Heart right ventricle (tissue), 16 donors: ENCODE measurements at regions not wholly inside any gene's neighbourhood (a gene's known extent, or its start where the extent isn't known, plus 50 kb on each side); places are given as distances from the start of the nearest gene placed in this dataset.

Experiments
- ATAC-seq, 8 donors: fragments of 200-7000 bp; cut with Tn5 transposase; one replicate each; pipeline ENCODE4 v1.9.1; 2020; ENCODE audit warnings: mild to moderate bottlenecking in 8 of 8, moderate library complexity in 8 of 8, moderate number of reproducible peaks in 1 of 8
- DNase-seq, 2 donors: peaks; one replicate each; pipeline ENCODE4 v3.0.0-alpha.2; 2020
- H3K27ac ChIP-seq, 10 donors: fragments of 200-600 bp; sonication (generic) in 2 of 10; one replicate each; pipeline versions ENCODE4 v1.5.0 to v1.8.0; 2020 to 2022; ENCODE audit warnings: mild to moderate bottlenecking in 3 of 10
- H3K27me3 ChIP-seq, 7 donors: fragments of 200-600 bp; one replicate each; pipeline ENCODE4 v1.8.0; 2021 to 2022; ENCODE audit warnings: mild to moderate bottlenecking in 2 of 7
- H3K36me3 ChIP-seq, 9 donors: fragments of 200-600 bp; sonication (generic) in 1 of 9; one replicate each; pipeline versions ENCODE4 v1.5.0 to v1.8.0; 2020 to 2022; ENCODE audit warnings: mild to moderate bottlenecking in 2 of 9
- H3K4me1 ChIP-seq, 9 donors: fragments of 200-600 bp; sonication (generic) in 1 of 9; one replicate each; pipeline versions ENCODE4 v1.5.0 to v1.8.0; 2020 to 2022; ENCODE audit warnings: mild to moderate bottlenecking in 4 of 9
- H3K4me3 ChIP-seq, 10 donors: fragments of 200-600 bp; sonication (generic) in 2 of 10; one replicate each; pipeline versions ENCODE4 v1.5.0 to v1.8.0; 2020 to 2022; ENCODE audit warnings: mild to moderate bottlenecking in 7 of 10, moderate library complexity in 2 of 10
- H3K9me3 ChIP-seq, 11 donors: fragments of 200-600 bp in 10 of 11; sonication (generic) in 2 of 11; one replicate each; pipeline versions ENCODE4 v1.5.0 to v1.8.0; 2013 to 2022; ENCODE audit warnings: mild to moderate bottlenecking in 2 of 11, control low read depth in 1 of 11, moderate library complexity in 1 of 11
- WGBS, 2 donors: extraction: QIAGEN DNeasy Blood & Tissue Kit; methylation state at CpG; one replicate each; pipeline ENCODE4 v1.1.7; 2013; ENCODE audit warnings: inconsistent platforms in 1 of 2; 5-methylcytosine and 5-hydroxymethylcytosine counted together
- intact Hi-C, 10 donors: fragments of 100-400 bp; cut with DNase I; formaldehyde crosslinking; loops; one replicate each; pipeline versions ENCODE4 v1.11.1 to v1.14.2; 2022
- TF ChIP-seq, protein P1 (sequence below), 9 donors: fragments of 200-600 bp; sonication (generic) in 2 of 9; IDR thresholded peaks; one replicate each; pipeline versions ENCODE4 v1.5.0 to v1.8.0; 2021 to 2022; ENCODE audit warnings: antibody characterized with exemption in 9 of 9, mild to moderate bottlenecking in 5 of 9, moderate library complexity in 1 of 9
- donor health status: Arrhythmogenic right ventricular cardiomyopathy.
- donor health status: ischemic (EF 13 %, LVEDD 7.1; RV severe dilation, severe dysfunction).
- donor health status: healthy with polysubstance abuse.
- donor health status: DM: no; HTN: yes; CAD: no.
- donor health status: DM: no; HTN: no; CAD: no.
- donor health status: ischemic (EF 25% LVEDD 6.9; RV normal size, moderate dysfunction).
- donor health status: ischemic (EF 25% LVEDD 5.7; RV mildly dilated, moderate dysfunction).
- donor health status: healthy.
- donor health status: DM: yes; HTN: yes; CAD: no.
- donor health status: Ischemic cardiomyopathy.
- donor health status: ischemic (EF 35%, LVEDD 5.7; RV mildly dilated, moderate dysfunction).
- donor health status: nonischemic (EF 11% LVEDD 7.7; RV severe dilation, severe dysfunction).
- donor health status: DM: yes; HTN: yes; CAD: no.
- donor health status: PGD.
- donor health status: ischemic (EF 29% LVEDD 5.4; RV normal size, mild dysfunction).
- donor health status: nonischemic (EF 23%, LVEDD 6.1; RV moderate dilation, normal function).

DNA sequence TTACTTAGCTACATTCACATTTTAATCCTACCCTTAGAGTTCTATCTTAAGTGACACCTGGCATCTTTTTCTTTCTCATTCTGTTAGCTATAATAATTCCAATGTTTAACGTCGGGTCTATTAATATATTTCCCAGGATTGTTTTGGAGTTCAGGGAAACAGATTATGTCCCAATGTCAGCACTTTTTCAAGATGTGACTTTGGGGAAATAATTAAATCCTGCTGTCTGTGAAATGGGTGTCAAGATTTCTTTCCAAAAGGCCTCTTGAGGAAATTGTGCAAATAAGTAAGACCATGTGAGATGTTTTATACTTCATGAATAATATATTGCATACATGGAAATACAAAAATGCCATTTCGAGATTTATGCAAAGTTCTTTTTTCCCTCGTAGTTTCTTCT lies 887.6 kb upstream of the SEL1L start:
- Histone ChIP-seq H3K4me1 (no peaks in the 10 kb centered on the region), H3K36me3 (no peaks in the 10 kb centered on the region), H3K4me3 (no peak overlapping the region), H3K9me3 (peaks cover 0 to 42% (median 6%) of the 10 kb centered on the region in 11 donors), H3K27ac (no peak overlapping the region), H3K27me3 (no peaks in the 10 kb centered on the region)
- DNase-seq (no peak), ATAC-seq (no peak)
- TF ChIP-seq, protein P1, sequence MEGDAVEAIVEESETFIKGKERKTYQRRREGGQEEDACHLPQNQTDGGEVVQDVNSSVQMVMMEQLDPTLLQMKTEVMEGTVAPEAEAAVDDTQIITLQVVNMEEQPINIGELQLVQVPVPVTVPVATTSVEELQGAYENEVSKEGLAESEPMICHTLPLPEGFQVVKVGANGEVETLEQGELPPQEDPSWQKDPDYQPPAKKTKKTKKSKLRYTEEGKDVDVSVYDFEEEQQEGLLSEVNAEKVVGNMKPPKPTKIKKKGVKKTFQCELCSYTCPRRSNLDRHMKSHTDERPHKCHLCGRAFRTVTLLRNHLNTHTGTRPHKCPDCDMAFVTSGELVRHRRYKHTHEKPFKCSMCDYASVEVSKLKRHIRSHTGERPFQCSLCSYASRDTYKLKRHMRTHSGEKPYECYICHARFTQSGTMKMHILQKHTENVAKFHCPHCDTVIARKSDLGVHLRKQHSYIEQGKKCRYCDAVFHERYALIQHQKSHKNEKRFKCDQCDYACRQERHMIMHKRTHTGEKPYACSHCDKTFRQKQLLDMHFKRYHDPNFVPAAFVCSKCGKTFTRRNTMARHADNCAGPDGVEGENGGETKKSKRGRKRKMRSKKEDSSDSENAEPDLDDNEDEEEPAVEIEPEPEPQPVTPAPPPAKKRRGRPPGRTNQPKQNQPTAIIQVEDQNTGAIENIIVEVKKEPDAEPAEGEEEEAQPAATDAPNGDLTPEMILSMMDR (IDR thresholded peaks at IDR 0.05): no peak
- WGBS, 2 donors: 76 to 79% methylated on average over 4 of the region's 4 CpGs
- intact Hi-C loops: no loop called here

DNA sequence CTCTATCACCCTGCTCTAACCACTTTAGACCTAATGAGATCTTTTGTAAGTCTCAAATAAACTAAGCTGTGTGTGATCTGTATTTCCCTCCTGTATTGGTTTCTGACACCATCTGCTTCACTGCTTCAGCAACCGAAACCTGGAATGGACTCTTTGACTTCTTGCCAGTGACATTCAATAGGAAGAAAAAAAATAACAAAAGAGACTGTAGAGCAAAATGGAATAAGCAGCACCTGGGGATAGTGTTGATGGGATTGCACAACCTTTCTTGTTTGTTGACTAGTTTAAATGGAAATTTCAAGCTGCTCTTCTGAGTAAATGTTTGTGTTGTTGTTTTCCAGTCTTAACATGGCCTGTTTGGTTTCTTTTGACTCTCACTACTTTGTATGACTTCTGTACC lies 888.6 kb upstream of the SEL1L start:
- intact Hi-C loops: no loop called here
- ATAC-seq (no peak), DNase-seq (no peak)
- Histone ChIP-seq H3K4me1 (no peaks in the 10 kb centered on the region), H3K27ac (no peak overlapping the region), H3K36me3 (no peaks in the 10 kb centered on the region), H3K27me3 (no peaks in the 10 kb centered on the region), H3K4me3 (no peak overlapping the region), H3K9me3 (peaks cover 0 to 36% (median 6%) of the 10 kb centered on the region in 11 donors)
- 72 to 82% methylated on average over 1 of the region's 1 CpG for WGBS, 2 donors
- TF ChIP-seq, protein P1 (IDR thresholded peaks at IDR 0.05): no peak

DNA sequence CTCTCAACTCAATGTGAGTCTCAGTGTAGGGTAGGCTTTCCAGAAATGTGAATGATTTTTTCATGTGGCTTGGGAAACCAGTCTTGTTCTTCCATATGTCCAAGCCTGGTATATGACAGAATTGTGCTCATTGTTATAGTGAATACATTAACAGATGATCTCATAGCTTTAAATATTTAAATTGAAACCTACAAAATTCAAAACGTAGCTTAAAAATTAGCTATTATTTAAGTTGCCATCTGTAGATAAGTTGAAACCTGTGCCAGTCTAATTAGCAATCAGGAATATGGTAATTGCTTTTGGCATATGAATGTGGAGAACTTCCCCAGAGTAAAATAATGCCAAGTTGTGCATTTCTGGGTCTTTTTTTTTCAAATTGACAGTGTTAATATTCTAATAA lies 891.6 kb upstream of the SEL1L start:
- Histone ChIP-seq H3K36me3 (no peaks in the 10 kb centered on the region), H3K9me3 (peaks cover 0 to 27% (median 0%) of the 10 kb centered on the region in 11 donors), H3K4me1 (no peaks in the 10 kb centered on the region), H3K27me3 (no peaks in the 10 kb centered on the region), H3K27ac (no peak overlapping the region), H3K4me3 (no peak overlapping the region)
- TF ChIP-seq, protein P1 (IDR thresholded peaks at IDR 0.05): no peak
- 46 to 49% methylated on average over 1 of the region's 1 CpG for WGBS, 2 donors
- DNase-seq: no peak
- no peak for ATAC-seq
- intact Hi-C loops: no loop called here

DNA sequence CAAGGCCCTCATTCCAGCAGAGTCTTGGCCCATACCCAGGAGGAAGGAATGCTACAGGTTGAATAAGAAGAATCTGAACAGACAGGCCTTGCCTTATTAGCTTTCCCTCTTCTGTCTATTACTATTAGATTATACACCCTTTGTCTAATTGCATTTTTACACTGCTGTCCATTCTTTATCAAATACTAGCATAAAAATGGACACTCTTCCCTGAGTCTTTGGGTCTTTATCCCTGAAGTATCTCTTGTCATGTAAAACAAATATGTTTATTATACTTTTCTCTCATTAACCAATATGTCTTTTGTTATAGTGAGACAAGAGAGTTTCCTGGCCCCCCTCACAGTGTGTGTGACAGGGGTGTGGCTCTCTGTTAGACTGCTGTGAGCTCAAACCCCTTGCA lies 897.4 kb upstream of the SEL1L start:
- ATAC-seq (no peak), DNase-seq (no peak)
- no peak overlapping the region for H3K27ac ChIP-seq
- H3K4me3 ChIP-seq: no peak overlapping the region
- no peaks in the 10 kb centered on the region for H3K4me1 ChIP-seq
- no peaks in the 10 kb centered on the region for H3K36me3 ChIP-seq
- peaks cover 0 to 15% (median 0%) of the 10 kb centered on the region in 11 donors for H3K9me3 ChIP-seq
- intact Hi-C loops: no loop called here
- TF ChIP-seq, protein P1 (IDR thresholded peaks at IDR 0.05): no peak
- H3K27me3 ChIP-seq: no peaks in the 10 kb centered on the region
